PC-9 (cell line): ENCODE measurements at regions not wholly inside any gene's neighbourhood (a gene's known extent, or its start where the extent isn't known, plus 50 kb on each side); places are given as distances from the start of the nearest gene placed in this dataset.

Experiments
- BruUV-seq: library from RNA; stranded (reverse); fragments of 400-500 nt; replicated peaks from 2 replicates; lab custom pipeline; 2021; lab: Mats Ljungman, UMichigan
- CTCF ChIA-PET: fragments of 300-600 bp; sonication (Branson Sonifier 250); formaldehyde crosslinking; loops from one replicate; lab custom pipeline; 2022; ENCODE audit warnings: antibody characterized with exemption; lab: Charles Lee
- POLR2A ChIA-PET: fragments of 300-600 bp; sonication (Branson Sonifier 250); formaldehyde crosslinking; loops from one replicate; lab custom pipeline; 2022; ENCODE audit warnings: antibody characterized with exemption; ENCODE audit not compliant: unreplicated experiment; lab: Charles Lee
- DNase-seq, 2 experiments: peaks; one replicate each; pipeline versions ENCODE4 v3.0.0 to v3.0.0-alpha.2; 2015 to 2022; ENCODE audit warnings: mixed read lengths in 1 of 2
- H2AFZ ChIP-seq: fragments of 200-600 bp; sonication (generic); 2 replicates; pipeline ENCODE4 v1.8.1; 2017; ENCODE audit warnings: antibody characterized with exemption
- H3F3A ChIP-seq: fragments of 200-600 bp; sonication (generic); 2 replicates; pipeline ENCODE4 v1.8.1; 2017; ENCODE audit warnings: antibody characterized with exemption, mild to moderate bottlenecking, low read depth; ENCODE audit not compliant: insufficient read depth
- H3K27ac ChIP-seq: fragments of 200-600 bp; sonication (generic); 2 replicates; pipeline ENCODE4 v1.6.1; 2016; ENCODE audit warnings: mixed run types
- H3K27me3 ChIP-seq: fragments of 200-600 bp; sonication (generic); 2 replicates; pipeline ENCODE4 v1.6.1; 2016; ENCODE audit warnings: low read depth, mixed run types; ENCODE audit not compliant: insufficient read depth
- H3K36me3 ChIP-seq: fragments of 200-600 bp; sonication (generic); 2 replicates; pipeline ENCODE4 v1.6.1; 2016; ENCODE audit warnings: low read depth, mixed run types
- H3K4me1 ChIP-seq: fragments of 200-600 bp; sonication (generic); replicated peaks from 2 replicates; pipeline ENCODE4 v1.6.1; 2016; ENCODE audit warnings: mixed run types; ENCODE audit not compliant: insufficient read depth
- H3K4me2 ChIP-seq: fragments of 200-600 bp; sonication (generic); 2 replicates; pipeline ENCODE4 v1.6.1; 2017; ENCODE audit warnings: mixed run types
- H3K4me3 ChIP-seq: fragments of 200-600 bp; sonication (generic); 2 replicates; pipeline ENCODE4 v1.6.1; 2016; ENCODE audit warnings: mixed run types
- H3K79me2 ChIP-seq: fragments of 200-600 bp; sonication (generic); 2 replicates; pipeline ENCODE4 v1.6.1; 2017; ENCODE audit warnings: low read depth, mixed run types
- H3K9me2 ChIP-seq: fragments of 200-600 bp; sonication (generic); 2 replicates; pipeline ENCODE4 v1.8.1; 2017; ENCODE audit warnings: mild to moderate bottlenecking; ENCODE audit not compliant: insufficient read depth
- H3K9me3 ChIP-seq: fragments of 200-600 bp; sonication (generic); 2 replicates; pipeline ENCODE4 v1.8.1; 2016; ENCODE audit warnings: low read depth; ENCODE audit not compliant: insufficient read depth
- H4K20me1 ChIP-seq: fragments of 200-600 bp; sonication (generic); 2 replicates; pipeline ENCODE4 v1.8.1; 2017; ENCODE audit not compliant: insufficient read depth
- EZH2 ChIP-seq: fragments of 200-600 bp; sonication (generic); IDR thresholded peaks from 2 replicates; pipeline ENCODE4 v1.8.0; 2017; ENCODE audit warnings: antibody characterized with exemption, low read depth
- intact Hi-C: fragments of 100-400 bp; cut with micrococcal nuclease; formaldehyde crosslinking; loops from one replicate; pipeline ENCODE4 v1.10.0; 2022; ENCODE audit not compliant: unreplicated experiment
- TF ChIP-seq, protein P1 (sequence below): fragments of 200-600 bp; sonication (generic); conservative IDR thresholded peaks from 2 replicates; pipeline ENCODE4 v1.6.1; 2017; ENCODE audit warnings: mixed run types, antibody characterized with exemption, mild to moderate bottlenecking, moderate library complexity

DNA sequence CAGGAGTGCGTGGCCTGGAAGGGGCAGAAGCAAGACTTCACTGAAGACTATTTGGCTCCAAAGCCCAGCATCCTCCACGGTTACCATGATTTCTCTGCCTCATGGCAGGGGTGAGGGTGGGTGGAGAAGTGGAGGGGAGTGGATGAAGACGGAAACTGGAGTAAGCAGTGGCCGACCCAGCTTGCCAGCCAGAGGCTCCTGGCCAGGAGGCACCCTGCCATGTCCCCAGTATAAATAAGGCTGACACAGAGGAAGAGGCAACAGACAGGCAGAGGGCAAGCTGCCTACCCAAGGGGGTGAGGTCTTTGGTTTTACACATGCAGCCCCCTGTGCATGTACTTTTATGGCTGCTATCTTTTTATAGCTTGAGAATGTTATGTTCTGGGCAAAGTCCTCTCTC lies 102.6 kb upstream of the TBX20 start:
- no peaks in the 10 kb centered on the region for H3K9me2 ChIP-seq
- no peak overlapping the region for H3K4me3 ChIP-seq
- H3K4me1 ChIP-seq, result no peaks in the 10 kb centered on the region
- H3K4me2 ChIP-seq, result no peak overlapping the region
- BruUV-seq, result no TSS peak
- ChIA-PET CTCF (no interaction called here), POLR2A (no interaction called here)
- H3K36me3 ChIP-seq, result no peaks in the 10 kb centered on the region
- H3K27me3 ChIP-seq, result no peaks in the 10 kb centered on the region
- no peaks in the 10 kb centered on the region for H3K9me3 ChIP-seq
- H4K20me1 ChIP-seq, result no peaks in the 10 kb centered on the region
- H3K79me2 ChIP-seq, result no peaks in the 10 kb centered on the region
- no peak overlapping the region for H2AFZ ChIP-seq
- no peak for TF ChIP-seq EZH2
- TF ChIP-seq, protein P1, sequence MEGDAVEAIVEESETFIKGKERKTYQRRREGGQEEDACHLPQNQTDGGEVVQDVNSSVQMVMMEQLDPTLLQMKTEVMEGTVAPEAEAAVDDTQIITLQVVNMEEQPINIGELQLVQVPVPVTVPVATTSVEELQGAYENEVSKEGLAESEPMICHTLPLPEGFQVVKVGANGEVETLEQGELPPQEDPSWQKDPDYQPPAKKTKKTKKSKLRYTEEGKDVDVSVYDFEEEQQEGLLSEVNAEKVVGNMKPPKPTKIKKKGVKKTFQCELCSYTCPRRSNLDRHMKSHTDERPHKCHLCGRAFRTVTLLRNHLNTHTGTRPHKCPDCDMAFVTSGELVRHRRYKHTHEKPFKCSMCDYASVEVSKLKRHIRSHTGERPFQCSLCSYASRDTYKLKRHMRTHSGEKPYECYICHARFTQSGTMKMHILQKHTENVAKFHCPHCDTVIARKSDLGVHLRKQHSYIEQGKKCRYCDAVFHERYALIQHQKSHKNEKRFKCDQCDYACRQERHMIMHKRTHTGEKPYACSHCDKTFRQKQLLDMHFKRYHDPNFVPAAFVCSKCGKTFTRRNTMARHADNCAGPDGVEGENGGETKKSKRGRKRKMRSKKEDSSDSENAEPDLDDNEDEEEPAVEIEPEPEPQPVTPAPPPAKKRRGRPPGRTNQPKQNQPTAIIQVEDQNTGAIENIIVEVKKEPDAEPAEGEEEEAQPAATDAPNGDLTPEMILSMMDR, result no peak
- intact Hi-C loops, result no loop called here
- H3F3A ChIP-seq, result no peaks in the 10 kb centered on the region; the same call in 1 of the 2 replicates
- DNase-seq, result no peak
- no peak overlapping the region for H3K27ac ChIP-seq

DNA sequence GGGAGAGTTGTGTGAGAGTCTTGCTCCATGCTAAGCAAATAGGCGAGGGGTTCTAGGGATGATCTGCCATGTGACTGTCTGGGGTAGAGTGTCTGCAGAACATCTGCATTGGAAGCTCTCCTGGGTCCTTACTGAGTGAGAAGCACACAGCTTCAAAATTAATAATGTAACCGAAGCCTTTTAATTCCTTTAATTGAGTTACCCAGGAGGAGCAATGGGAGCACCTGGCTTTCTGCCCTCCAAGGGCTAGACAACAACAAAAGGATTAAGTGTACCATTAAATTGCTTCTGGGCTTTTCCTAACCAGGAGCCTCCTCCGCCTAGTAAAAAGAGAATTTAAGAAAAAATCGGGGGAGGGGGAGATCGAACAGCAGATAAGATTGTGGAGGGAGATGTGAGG lies 102.0 kb upstream of the TBX20 start:
- no peaks in the 10 kb centered on the region for H3K9me3 ChIP-seq
- H2AFZ ChIP-seq, result no peak overlapping the region
- intact Hi-C loops, result no loop called here
- H3K27ac ChIP-seq, result no peak overlapping the region
- DNase-seq, result no peak
- CTCF ChIA-PET, result no interaction called here
- BruUV-seq, result no TSS peak
- POLR2A ChIA-PET, result interaction anchor here (0.6 kb wide), 1 partner anchor 319 kb away, joined by 9 read pairs; the partner anchor contains the start of gene DPY19L1
- H3K79me2 ChIP-seq, result no peaks in the 10 kb centered on the region
- H3F3A ChIP-seq, result no peaks in the 10 kb centered on the region; the same call in 1 of the 2 replicates
- no peaks in the 10 kb centered on the region for H3K4me1 ChIP-seq
- H3K36me3 ChIP-seq, result no peaks in the 10 kb centered on the region
- no peak overlapping the region for H3K4me3 ChIP-seq
- no peaks in the 10 kb centered on the region for H4K20me1 ChIP-seq
- no peak for TF ChIP-seq EZH2
- H3K4me2 ChIP-seq, result no peak overlapping the region
- no peaks in the 10 kb centered on the region for H3K27me3 ChIP-seq
- no peaks in the 10 kb centered on the region for H3K9me2 ChIP-seq

DNA sequence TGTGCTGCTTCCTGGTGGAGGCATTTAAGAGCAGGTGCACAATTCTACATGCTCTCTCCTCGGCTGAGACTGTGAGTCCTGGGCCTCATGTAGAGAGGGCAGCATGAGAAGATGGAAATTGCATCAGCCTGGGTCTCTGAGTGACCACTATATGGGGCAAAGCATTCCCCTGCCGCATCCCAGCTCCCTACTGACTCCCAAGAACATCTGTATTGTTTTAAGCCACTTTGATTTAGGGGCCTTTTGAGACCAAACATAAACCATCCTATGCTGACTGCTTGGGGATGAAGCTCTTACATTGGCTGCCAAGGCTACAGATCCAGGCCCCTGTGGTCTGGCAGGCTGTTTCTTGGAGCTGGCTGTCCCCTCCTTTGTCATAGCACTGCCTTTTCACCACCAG lies 101.3 kb upstream of the TBX20 start:
- no TSS peak for BruUV-seq

More for the DNA sequence above, 101.3 kb upstream of the TBX20 start:
- Histone ChIP-seq H3K27me3 (no peaks in the 10 kb centered on the region), H3K36me3 (no peaks in the 10 kb centered on the region), H3K4me2 (no peak overlapping the region), H3K4me1 (no peaks in the 10 kb centered on the region), H3K27ac (no peak overlapping the region), H3K4me3 (no peak overlapping the region), H3K9me2 (no peaks in the 10 kb centered on the region), H2AFZ (no peak overlapping the region), H3K9me3 (no peaks in the 10 kb centered on the region), H4K20me1 (no peaks in the 10 kb centered on the region), H3F3A (no peaks in the 10 kb centered on the region; the same call in 1 of the 2 replicates), H3K79me2 (no peaks in the 10 kb centered on the region)
- POLR2A ChIA-PET, result interaction anchor here (0.6 kb wide), 1 partner anchor 318 kb away, joined by 9 read pairs; the partner anchor contains the start of gene DPY19L1
- intact Hi-C loops, result no loop called here
- TF ChIP-seq, protein P1, result no peak
- TF ChIP-seq EZH2, result no peak
- DNase-seq, result no peak
- CTCF ChIA-PET, result no interaction called here
